HepG2 (cell line): ENCODE measurements at regions not wholly inside any gene's neighbourhood (a gene's known extent, or its start where the extent isn't known, plus 50 kb on each side); places are given as distances from the start of the nearest gene placed in this dataset.

Source experiments
- ATAC-seq: fragments of 200-7000 bp; cut with Tn5 transposase; 3 replicates; pipeline ENCODE4 v1.9.1; 2020; ENCODE audit warnings: mild to moderate bottlenecking, moderate library complexity
- BruUV-seq: library from RNA; stranded (reverse); fragments of 400-500 nt; replicated peaks from 2 replicates; lab custom pipeline; 2021; lab: Mats Ljungman, UMichigan
- CTCF ChIA-PET: fragments of 300-600 bp; formaldehyde crosslinking; extraction: SDS; loops from one replicate; lab custom pipeline; 2021; ENCODE audit warnings: low total read pairs, inconsistent platforms, low intra/inter-chr PET ratio; lab: Yijun Ruan, JAX
- POLR2A ChIA-PET: fragments of 350-600 bp; sonication (Branson Sonifier 250); formaldehyde crosslinking; loops from one replicate; lab custom pipeline; 2020; ENCODE audit warnings: antibody characterized with exemption, inconsistent platforms; lab: Yijun Ruan, JAX
- DNase-seq: peaks from one replicate; pipeline ENCODE4 v3.0.0-alpha.2; 2015; ENCODE audit warnings: low spot score
- FAIRE-seq: peaks from 3 replicates; lab custom pipeline; 2011; peaks lifted over from hg19 to GRCh38; lab: Jason Lieb, UNC
- H2AFZ ChIP-seq: one replicate; pipeline ENCODE4 v1.6.1; 2011; ENCODE audit warnings: low read length, inconsistent platforms
- H3K27ac ChIP-seq: fragments of 300-600 bp; 3 replicates; pipeline ENCODE4 v1.8.0; 2011; ENCODE audit warnings: mixed run types, mild to moderate bottlenecking, mixed read lengths, low read length, inconsistent platforms; ENCODE audit not compliant: insufficient read depth; ENCODE audit errors: extremely low read length
- H3K27me3 ChIP-seq, 2 experiments: fragments of 200-600 bp in 1 of 2; 2 replicates in 1 of 2; 3 replicates in 1 of 2; pipeline versions ENCODE4 v1.6.0 to v1.8.0; 2011; ENCODE audit warnings: low read length in 2 of 2, mild to moderate bottlenecking in 2 of 2, moderate library complexity in 2 of 2, inconsistent platforms in 1 of 2; ENCODE audit not compliant: insufficient read depth in 2 of 2, control insufficient read depth in 1 of 2
- H3K36me3 ChIP-seq, 2 experiments: fragments of 200-600 bp in 1 of 2; replicated peaks in 1 of 2; 2 replicates in 1 of 2; 3 replicates in 1 of 2; pipeline versions ENCODE4 v1.5.1 to v1.8.0; 2011; ENCODE audit warnings: low read length in 2 of 2, inconsistent platforms in 1 of 2; ENCODE audit not compliant: insufficient read depth in 2 of 2, control insufficient read depth in 1 of 2
- H3K4me1 ChIP-seq: 2 replicates; pipeline ENCODE4 v1.5.1; 2012; ENCODE audit warnings: low read length, inconsistent platforms; ENCODE audit not compliant: insufficient read depth
- H3K4me2 ChIP-seq: 2 replicates; pipeline ENCODE4 v1.6.0; 2011; ENCODE audit warnings: low read depth, low read length, inconsistent platforms
- H3K4me3 ChIP-seq, 3 experiments: fragments of 200-600 bp in 1 of 3; sonication (generic), shearing (Covaris generic) in 1 of 3; replicated peaks in 1 of 3; 2 replicates each; pipeline ENCODE4 v1.5.1; 2011 to 2016; ENCODE audit warnings: low read length in 3 of 3, inconsistent platforms in 2 of 3, low read depth in 2 of 3, mild to moderate bottlenecking in 2 of 3, control low read depth in 1 of 3, mixed read lengths in 1 of 3; ENCODE audit not compliant: insufficient read depth in 1 of 3
- H3K79me2 ChIP-seq: one replicate; pipeline ENCODE4 v1.6.1; 2011; ENCODE audit warnings: low read length, inconsistent platforms; ENCODE audit not compliant: insufficient read depth
- H3K9ac ChIP-seq: 2 replicates; pipeline ENCODE4 v1.6.0; 2011; ENCODE audit warnings: mild to moderate bottlenecking, low read depth, low read length, inconsistent platforms; ENCODE audit not compliant: insufficient read depth
- H3K9me3 ChIP-seq: 2 replicates; pipeline ENCODE4 v1.5.1; 2012; ENCODE audit warnings: mild to moderate bottlenecking, low read length
- H4K20me1 ChIP-seq: 2 replicates; pipeline ENCODE4 v1.6.0; 2011; ENCODE audit warnings: inconsistent platforms, mild to moderate bottlenecking, low read length, moderate library complexity; ENCODE audit not compliant: insufficient read depth
- ARNT ChIP-seq: fragments of 450-650 bp; IDR thresholded peaks from 2 replicates; pipeline ENCODE4 v1.6.1; 2017
- ATF5 ChIP-seq: sonication (generic); formaldehyde crosslinking; IDR thresholded peaks from 2 replicates; pipeline ENCODE4 v1.4.0; 2020; ENCODE audit warnings: mild to moderate bottlenecking, low read depth, missing genetic modification reagents
- DDIT3 ChIP-seq: sonication (generic); formaldehyde crosslinking; IDR thresholded peaks from 2 replicates; pipeline ENCODE4 v1.4.0; 2020; ENCODE audit warnings: mild to moderate bottlenecking, missing genetic modification reagents
- HNF4A ChIP-seq: sonication (generic); formaldehyde crosslinking; IDR thresholded peaks from 2 replicates; pipeline ENCODE4 v1.4.0; 2020; ENCODE audit warnings: missing genetic modification reagents
- MYC ChIP-seq: sonication (generic); formaldehyde crosslinking; IDR thresholded peaks from 2 replicates; pipeline ENCODE4 v1.9.0; 2021; ENCODE audit warnings: missing genetic modification reagents, borderline replicate concordance
- NFATC3 ChIP-seq: sonication (generic); formaldehyde crosslinking; IDR thresholded peaks from 2 replicates; pipeline ENCODE4 v1.5.1; 2020; ENCODE audit warnings: mild to moderate bottlenecking, missing genetic modification reagents
- NKX3-1 ChIP-seq: sonication (generic); formaldehyde crosslinking; IDR thresholded peaks from 2 replicates; pipeline ENCODE4 v1.5.0; 2020; ENCODE audit warnings: missing genetic modification reagents
- PPARG ChIP-seq: conservative IDR thresholded peaks from 2 replicates; pipeline ENCODE4 v1.6.1; 2016; ENCODE audit warnings: missing biosample characterization, missing genetic modification reagents
- SMYD3 ChIP-seq: sonication (generic); formaldehyde crosslinking; IDR thresholded peaks from 2 replicates; pipeline ENCODE4 v1.8.1; 2023; ENCODE audit warnings: mild to moderate bottlenecking, missing genetic modification reagents
- TOE1 ChIP-seq: sonication (generic); formaldehyde crosslinking; IDR thresholded peaks from 2 replicates; pipeline ENCODE4 v1.4.0; 2020; ENCODE audit warnings: mild to moderate bottlenecking, missing genetic modification reagents
- ZNF280D ChIP-seq: sonication (generic); formaldehyde crosslinking; IDR thresholded peaks from 2 replicates; pipeline ENCODE4 v1.5.1; 2020; ENCODE audit warnings: mild to moderate bottlenecking, missing genetic modification reagents
- ZNF883 ChIP-seq: sonication (generic); formaldehyde crosslinking; IDR thresholded peaks from 2 replicates; pipeline ENCODE4 v1.5.1; 2020; ENCODE audit warnings: mild to moderate bottlenecking, missing genetic modification reagents; ENCODE audit errors: not compliant biosample characterization
- WGBS: methylation state at CpG from one replicate; pipeline ENCODE4 v1.1.6; 2017; ENCODE audit warnings: low lambda C conversion rate; 5-methylcytosine and 5-hydroxymethylcytosine counted together
- in situ Hi-C: cut with HindIII; loops from 2 replicates; pipeline ENCODE4 v1.10.0; 2017; ENCODE audit warnings: low pct_unique_long_range_greater_than_20kb; ENCODE audit not compliant: extremely low pct_ligation_motif_present
- intact Hi-C: fragments of 100-400 bp; cut with micrococcal nuclease; formaldehyde crosslinking; loops from one replicate; pipeline ENCODE4 v1.10.0; 2022; ENCODE audit not compliant: unreplicated experiment

- TF ChIP-seq ATF5 (CRISPR knock-in tag): no peak
- TF ChIP-seq PPARG (CRISPR knock-in tag): no peak
Observed at GRCh38 chrX:8349816-8350544, 114.7 kb upstream of the VCX3B start (continued).

GRCh38 chrX:8358302-8358701 is 106.3 kb upstream of the VCX3B start:
- Histone ChIP-seq H2AFZ (no peak overlapping the region), H3K9ac (no peak overlapping the region), H3K4me1 (no peaks in the 10 kb centered on the region), H3K36me3 (no peaks in the 10 kb centered on the region), H3K27ac (no peak overlapping the region), H4K20me1 (no peaks in the 10 kb centered on the region), H3K9me3 (no peaks in the 10 kb centered on the region), H3K79me2 (no peaks in the 10 kb centered on the region), H3K4me2 (no peak overlapping the region), H3K27me3 (no peaks in the 10 kb centered on the region), H3K4me3 (no peak overlapping the region)
- no peak for FAIRE-seq
- 0% methylated on average over 2 of the region's 3 CpGs for WGBS
- ATAC-seq: no peak
- ChIA-PET CTCF (no interaction called here), POLR2A (no interaction called here)
- intact Hi-C loops: no loop called here
- BruUV-seq: no TSS peak
- no peak for TF ChIP-seq HNF4A
- TF ChIP-seq NFATC3 (CRISPR knock-in tag): no peak
- no peak for TF ChIP-seq ZNF883
- no peak for TF ChIP-seq DDIT3 (CRISPR knock-in tag)
- no peak for TF ChIP-seq NKX3-1 (CRISPR knock-in tag)
- TF ChIP-seq MYC (CRISPR knock-in tag): no peak
- no peak for TF ChIP-seq ZNF280D (CRISPR knock-in tag)
- no peak for TF ChIP-seq TOE1 (CRISPR knock-in tag)
- no peak for TF ChIP-seq SMYD3 (CRISPR knock-in tag)
- TF ChIP-seq ARNT: no peak
- no peak for DNase-seq
- in situ Hi-C loops: no loop called here
